A673 (cell line): ENCODE measurements at regions not wholly inside any gene's neighbourhood (a gene's known extent, or its start where the extent isn't known, plus 50 kb on each side); places are given as distances from the start of the nearest gene placed in this dataset.

ENCODE experiments used
- BruUV-seq: library from RNA; stranded (reverse); fragments of 400-500 nt; replicated peaks from 2 replicates; lab custom pipeline; 2021; lab: Mats Ljungman, UMichigan
- CTCF ChIA-PET: fragments of 300-600 bp; sonication (Branson Sonifier 250); formaldehyde crosslinking; loops from one replicate; lab custom pipeline; 2022; ENCODE audit warnings: antibody characterized with exemption; lab: Charles Lee
- POLR2A ChIA-PET: fragments of 300-600 bp; sonication (Branson Sonifier 250); formaldehyde crosslinking; loops from one replicate; lab custom pipeline; 2022; ENCODE audit warnings: antibody characterized with exemption; ENCODE audit not compliant: low non-redundant PET; lab: Charles Lee
- DNase-seq: peaks from one replicate; pipeline ENCODE4 v3.0.0-alpha.2; 2015; ENCODE audit warnings: low spot score
- H3K27ac ChIP-seq: fragments of 200-600 bp; sonication (generic); 2 replicates; pipeline ENCODE4 v1.5.1; 2016; ENCODE audit warnings: mixed run types, low read depth, mild to moderate bottlenecking, mixed read lengths, antibody characterized with exemption, low read length; ENCODE audit not compliant: poor library complexity, severe bottlenecking
- H3K27me3 ChIP-seq: fragments of 200-600 bp; sonication (generic); replicated peaks from 2 replicates; pipeline ENCODE4 v1.6.1; 2017; ENCODE audit warnings: mixed run types, low read depth, mild to moderate bottlenecking, mixed read lengths, antibody characterized with exemption, low read length; ENCODE audit not compliant: insufficient read depth, poor library complexity
- H3K36me3 ChIP-seq: fragments of 200-600 bp; sonication (generic); 2 replicates; pipeline ENCODE4 v1.6.1; 2016; ENCODE audit warnings: mixed run types, mild to moderate bottlenecking, mixed read lengths, antibody characterized with exemption, low read length; ENCODE audit not compliant: insufficient read depth, poor library complexity, severe bottlenecking
- H3K4me1 ChIP-seq: fragments of 200-600 bp; sonication (generic); 2 replicates; pipeline ENCODE4 v1.6.1; 2017; ENCODE audit warnings: mixed run types, mild to moderate bottlenecking, mixed read lengths, antibody characterized with exemption, low read length; ENCODE audit not compliant: insufficient read depth, poor library complexity, severe bottlenecking
- H3K4me3 ChIP-seq: fragments of 200-600 bp; sonication (generic); 2 replicates; pipeline ENCODE4 v1.5.1; 2016; ENCODE audit warnings: low read depth, mixed run types, mild to moderate bottlenecking, mixed read lengths, low read length; ENCODE audit not compliant: poor library complexity, severe bottlenecking
- H3K9me3 ChIP-seq: fragments of 200-600 bp; sonication (generic); 2 replicates; pipeline ENCODE4 v1.6.1; 2016; ENCODE audit warnings: mixed run types, low read depth, mild to moderate bottlenecking, mixed read lengths, antibody characterized with exemption, low read length; ENCODE audit not compliant: poor library complexity, severe bottlenecking
- CTCF ChIP-seq: fragments of 300-800, 200-600 bp; sonication (generic); conservative IDR thresholded peaks from 2 replicates; pipeline ENCODE4 v1.5.1; 2017; ENCODE audit warnings: low read depth, mild to moderate bottlenecking, antibody characterized with exemption, low read length, moderate library complexity, mixed read lengths
- EZH2 ChIP-seq: fragments of 200-600 bp; sonication (generic); IDR thresholded peaks from 2 replicates; pipeline ENCODE4 v1.6.1; 2017; ENCODE audit warnings: borderline replicate concordance, low read depth, mild to moderate bottlenecking, mixed read lengths, antibody characterized with exemption, low read length; ENCODE audit not compliant: poor library complexity, severe bottlenecking
- intact Hi-C: fragments of 100-400 bp; cut with micrococcal nuclease; formaldehyde crosslinking; loops from one replicate; pipeline ENCODE4 v1.10.0; 2022; ENCODE audit not compliant: unreplicated experiment

- BruUV-seq = no TSS peak
- no peak for TF ChIP-seq EZH2
- no peak for TF ChIP-seq CTCF
- H3K9me3 ChIP-seq = peaks cover 22% of the 10 kb centered on the region
- no peak overlapping the region for H3K27ac ChIP-seq
- no peak for DNase-seq
- intact Hi-C loops = no loop called here
- H3K27me3 ChIP-seq = no peaks in the 10 kb centered on the region
- ChIA-PET CTCF (no interaction called here), POLR2A (no interaction called here)
- H3K4me1 ChIP-seq = no peaks in the 10 kb centered on the region
- H3K36me3 ChIP-seq = no peaks in the 10 kb centered on the region
- H3K4me3 ChIP-seq = no peak overlapping the region
Observed at GRCh38 chr9:8189881-8190280, 390.3 kb upstream of the DMAC1 start.

DNA sequence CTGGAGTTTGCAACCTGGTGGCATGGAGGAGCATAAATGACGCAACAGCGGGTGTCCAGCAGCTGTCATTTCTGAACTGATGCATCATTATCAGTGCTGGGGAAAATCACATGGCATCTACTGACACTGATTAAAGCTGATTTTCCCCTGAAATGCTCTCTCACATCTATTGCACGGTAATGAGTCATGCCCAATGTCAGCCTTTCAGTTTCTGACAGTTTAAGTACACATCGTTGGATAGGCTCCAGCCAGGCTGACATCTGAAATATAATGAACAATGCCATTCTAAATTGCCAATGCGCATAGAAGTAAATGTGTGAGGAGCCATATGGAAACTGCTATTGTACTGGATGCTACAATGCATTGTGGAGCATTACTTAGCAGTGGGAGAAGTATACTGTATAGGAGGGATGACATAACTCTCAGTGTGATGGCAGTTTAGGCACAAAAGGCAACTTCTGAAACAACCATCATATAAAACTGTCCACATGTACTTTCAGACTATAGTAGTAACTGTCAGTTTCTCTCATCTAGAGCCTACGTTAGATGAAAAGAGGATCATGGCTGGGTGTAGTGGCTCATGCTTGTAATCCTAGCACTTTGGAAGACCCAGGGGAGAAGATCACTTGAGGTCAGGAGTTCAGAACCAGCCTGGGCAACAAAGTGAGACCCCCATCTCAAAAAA is 389.3 kb upstream of the DMAC1 start:
- Histone ChIP-seq H3K4me3 (no peak overlapping the region), H3K4me1 (no peaks in the 10 kb centered on the region), H3K27ac (no peak overlapping the region), H3K9me3 (peaks cover 26% of the 10 kb centered on the region), H3K36me3 (no peaks in the 10 kb centered on the region), H3K27me3 (no peaks in the 10 kb centered on the region)
- TF ChIP-seq EZH2 (no peak), CTCF (no peak)
- CTCF ChIA-PET = no interaction called here
- POLR2A ChIA-PET = no interaction called here
- DNase-seq = no peak
- intact Hi-C loops = no loop called here
- no TSS peak for BruUV-seq

DNA sequence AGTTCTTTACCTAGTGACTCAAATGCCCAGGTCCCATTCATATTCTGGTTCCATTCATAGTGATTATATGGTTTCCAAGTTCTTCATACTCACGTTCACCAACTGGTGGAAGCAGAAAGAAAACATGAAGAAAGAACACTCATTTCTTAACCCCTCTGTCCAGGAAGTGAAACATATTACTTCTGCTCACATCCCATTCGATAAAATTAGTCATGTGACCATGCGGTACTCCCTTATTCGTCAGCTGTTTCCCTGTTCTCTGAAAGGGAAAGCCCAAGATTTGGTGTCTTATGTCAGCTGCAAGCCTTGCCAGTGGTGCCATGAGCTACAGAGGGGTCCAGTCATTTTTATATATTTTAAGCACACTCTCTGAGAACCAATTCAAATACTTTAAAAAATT is 387.0 kb upstream of the DMAC1 start:
- H3K36me3 ChIP-seq = no peaks in the 10 kb centered on the region
- no TSS peak for BruUV-seq
- no peak overlapping the region for H3K4me3 ChIP-seq
- no peak overlapping the region for H3K27ac ChIP-seq
- POLR2A ChIA-PET = no interaction called here
- TF ChIP-seq CTCF (no peak), EZH2 (no peak)
- peaks cover 26% of the 10 kb centered on the region for H3K9me3 ChIP-seq
- no peaks in the 10 kb centered on the region for H3K4me1 ChIP-seq
- intact Hi-C loops = no loop called here
- CTCF ChIA-PET = no interaction called here
- no peak for DNase-seq
- no peaks in the 10 kb centered on the region for H3K27me3 ChIP-seq
